ENCODE measurements at regions not wholly inside any gene's neighbourhood (a gene's known extent, or its start where the extent isn't known, plus 50 kb on each side); places are given as distances from the start of the nearest gene placed in this dataset.

DNA sequence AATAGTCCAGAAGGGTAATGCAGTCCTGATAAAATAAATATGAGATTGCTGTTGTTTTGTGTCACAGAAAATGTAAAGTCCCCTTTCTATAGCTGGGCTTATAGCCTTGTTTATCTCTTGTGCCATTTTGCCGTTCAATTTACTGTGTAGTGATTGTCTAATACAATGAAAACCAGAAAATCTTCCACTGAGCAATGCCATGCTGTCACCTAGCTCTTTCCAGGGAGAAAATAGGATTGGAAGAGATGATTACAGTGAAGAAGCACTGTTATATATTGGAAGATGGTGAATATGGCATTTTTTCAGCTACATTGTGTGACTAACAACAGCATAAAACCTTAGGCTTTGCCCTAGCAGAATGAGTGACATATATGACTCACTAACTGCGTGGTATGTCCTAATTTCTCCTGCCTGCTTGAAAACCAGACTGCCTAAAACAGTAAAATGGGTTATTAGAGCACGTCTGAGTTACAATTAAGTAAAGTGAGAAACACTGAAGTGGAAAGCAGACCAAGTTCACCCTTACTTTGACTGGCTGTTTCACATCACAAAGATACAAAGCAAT lies 332.4 kb upstream of the ZP4 start:
- Histone ChIP-seq H3K36me3 (replicated peaks in 1 of 2; ENCODE audit: control extremely low read depth in 1 of 2, control insufficient read depth in 1 of 2, extremely low read depth in 1 of 2, insufficient read depth in 2 of 2, low read length in 1 of 2) (no peaks in the 10 kb centered on the region), H3K27ac (ENCODE audit: low read length in 2 of 2) (no peak overlapping the region), H3K9ac (ENCODE audit: low read length) (no peak overlapping the region), H4K20me1 (ENCODE audit: control insufficient read depth, insufficient read depth, low read length, poor library complexity, severe bottlenecking) (no peaks in the 10 kb centered on the region), H2AFZ (ENCODE audit: insufficient read depth, low read depth, low read length, poor library complexity, severe bottlenecking) (no peak overlapping the region), H3K79me2 (ENCODE audit: control insufficient read depth, insufficient read depth, low read length) (no peaks in the 10 kb centered on the region), H3K27me3 (replicated peaks in 1 of 4; ENCODE audit: control extremely low read depth in 1 of 4, control insufficient read depth in 3 of 4, insufficient read depth in 4 of 4, low read length in 3 of 4) (no peaks in the 10 kb centered on the region), H3K4me3 (ENCODE audit: control extremely low read depth in 1 of 5, extremely low read depth in 1 of 5, insufficient read depth in 1 of 5, low read depth in 2 of 5, low read length in 4 of 5) (no peak overlapping the region), H3K4me1 (ENCODE audit: control insufficient read depth in 2 of 2, insufficient read depth in 2 of 2, low read length in 2 of 2) (no peaks in the 10 kb centered on the region), H3K9me3 (ENCODE audit: control extremely low read depth in 1 of 3, control insufficient read depth in 2 of 3, insufficient read depth in 1 of 3, low read length in 2 of 3) (no peaks in the 10 kb centered on the region), H3K4me2 (replicated peaks; ENCODE audit: low read depth, low read length, poor library complexity, severe bottlenecking) (no peak overlapping the region)
- ATAC-seq (ENCODE audit: low read depth), result no peak
- Mint-ChIP-seq H3K4me3 (no peak overlapping the region), H3K27me3 (no peaks in the 10 kb centered on the region), H3K27ac (no peak overlapping the region), H3K9me3 (ENCODE audit: insufficient read depth) (peaks cover 2% of the 10 kb centered on the region), H3K4me1 (no peaks in the 10 kb centered on the region)
- DNase-seq, result no peak
- ChIA-PET POLR2A (no interaction called here), CTCF (no interaction called here)
- intact Hi-C loops (cut with micrococcal nuclease), result no loop called here
- 100% methylated on average over 1 of the region's 3 CpGs for WGBS (ENCODE audit: insufficient coverage)
- no peak for TF ChIP-seq EZH2 (IDR thresholded peaks at IDR 0.05; ENCODE audit: borderline replicate concordance, insufficient read depth, low read depth, low read length, poor library complexity, severe bottlenecking)
- TF ChIP-seq, protein P1, sequence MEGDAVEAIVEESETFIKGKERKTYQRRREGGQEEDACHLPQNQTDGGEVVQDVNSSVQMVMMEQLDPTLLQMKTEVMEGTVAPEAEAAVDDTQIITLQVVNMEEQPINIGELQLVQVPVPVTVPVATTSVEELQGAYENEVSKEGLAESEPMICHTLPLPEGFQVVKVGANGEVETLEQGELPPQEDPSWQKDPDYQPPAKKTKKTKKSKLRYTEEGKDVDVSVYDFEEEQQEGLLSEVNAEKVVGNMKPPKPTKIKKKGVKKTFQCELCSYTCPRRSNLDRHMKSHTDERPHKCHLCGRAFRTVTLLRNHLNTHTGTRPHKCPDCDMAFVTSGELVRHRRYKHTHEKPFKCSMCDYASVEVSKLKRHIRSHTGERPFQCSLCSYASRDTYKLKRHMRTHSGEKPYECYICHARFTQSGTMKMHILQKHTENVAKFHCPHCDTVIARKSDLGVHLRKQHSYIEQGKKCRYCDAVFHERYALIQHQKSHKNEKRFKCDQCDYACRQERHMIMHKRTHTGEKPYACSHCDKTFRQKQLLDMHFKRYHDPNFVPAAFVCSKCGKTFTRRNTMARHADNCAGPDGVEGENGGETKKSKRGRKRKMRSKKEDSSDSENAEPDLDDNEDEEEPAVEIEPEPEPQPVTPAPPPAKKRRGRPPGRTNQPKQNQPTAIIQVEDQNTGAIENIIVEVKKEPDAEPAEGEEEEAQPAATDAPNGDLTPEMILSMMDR (IDR thresholded peaks at IDR 0.05), result no peak

DNA sequence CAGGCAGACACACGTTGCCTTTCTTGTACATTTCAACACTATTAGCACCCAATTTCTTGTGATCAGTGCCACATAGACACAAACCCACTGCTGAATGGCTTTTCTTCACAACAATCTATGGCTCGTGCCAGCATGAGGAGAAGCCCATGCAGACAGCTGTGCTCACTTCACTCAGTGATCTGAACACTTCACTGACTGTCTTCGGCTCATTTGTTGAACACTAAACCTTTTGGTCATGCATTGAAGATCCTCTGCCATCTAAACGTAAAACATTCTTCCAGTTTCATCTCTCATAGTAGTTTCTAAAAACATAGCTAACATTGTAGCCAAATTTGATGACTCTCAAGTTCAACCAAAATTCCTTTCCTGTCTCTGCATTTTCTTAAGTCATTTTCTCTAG lies 331.0 kb upstream of the ZP4 start:
- no peak for TF ChIP-seq EZH2 (IDR thresholded peaks at IDR 0.05; ENCODE audit: borderline replicate concordance, insufficient read depth, low read depth, low read length, poor library complexity, severe bottlenecking)
- TF ChIP-seq, protein P1 (IDR thresholded peaks at IDR 0.05), result no peak
- no peak overlapping the region for H3K27ac ChIP-seq (ENCODE audit: low read length in 2 of 2)
- no peak overlapping the region for H3K4me3 ChIP-seq (ENCODE audit: control extremely low read depth in 1 of 5, extremely low read depth in 1 of 5, insufficient read depth in 1 of 5, low read depth in 2 of 5, low read length in 4 of 5)
- intact Hi-C loops (cut with micrococcal nuclease), result no loop called here
- 88% methylated on average over 4 of the region's 4 CpGs for WGBS (ENCODE audit: insufficient coverage)
- no peaks in the 10 kb centered on the region for H4K20me1 ChIP-seq (ENCODE audit: control insufficient read depth, insufficient read depth, low read length, poor library complexity, severe bottlenecking)
- ATAC-seq (ENCODE audit: low read depth), result no peak
- H3K4me2 ChIP-seq (replicated peaks; ENCODE audit: low read depth, low read length, poor library complexity, severe bottlenecking), result no peak overlapping the region
- H3K9ac ChIP-seq (ENCODE audit: low read length), result no peak overlapping the region
- Mint-ChIP-seq H3K9me3 (ENCODE audit: insufficient read depth) (peaks cover 2% of the 10 kb centered on the region), H3K4me1 (no peaks in the 10 kb centered on the region), H3K27ac (no peak overlapping the region), H3K27me3 (no peaks in the 10 kb centered on the region), H3K4me3 (no peak overlapping the region)
- ChIA-PET POLR2A (no interaction called here), CTCF (no interaction called here)
- H3K4me1 ChIP-seq (ENCODE audit: control insufficient read depth in 2 of 2, insufficient read depth in 2 of 2, low read length in 2 of 2), result no peaks in the 10 kb centered on the region
- no peaks in the 10 kb centered on the region for H3K36me3 ChIP-seq (replicated peaks in 1 of 2; ENCODE audit: control extremely low read depth in 1 of 2, control insufficient read depth in 1 of 2, extremely low read depth in 1 of 2, insufficient read depth in 2 of 2, low read length in 1 of 2)
- H2AFZ ChIP-seq (ENCODE audit: insufficient read depth, low read depth, low read length, poor library complexity, severe bottlenecking), result no peak overlapping the region
- no peaks in the 10 kb centered on the region for H3K9me3 ChIP-seq (ENCODE audit: control extremely low read depth in 1 of 3, control insufficient read depth in 2 of 3, insufficient read depth in 1 of 3, low read length in 2 of 3)
- no peaks in the 10 kb centered on the region for H3K27me3 ChIP-seq (replicated peaks in 1 of 4; ENCODE audit: control extremely low read depth in 1 of 4, control insufficient read depth in 3 of 4, insufficient read depth in 4 of 4, low read length in 3 of 4)
- DNase-seq, result no peak
- H3K79me2 ChIP-seq (ENCODE audit: control insufficient read depth, insufficient read depth, low read length), result no peaks in the 10 kb centered on the region

Data from B cell (primary cell).